ENCODE measurements at regions not wholly inside any gene's neighbourhood (a gene's known extent, or its start where the extent isn't known, plus 50 kb on each side); places are given as distances from the start of the nearest gene placed in this dataset.
"Not testable (repeated sequence)": the region's sequence is repeated elsewhere in the genome, so short reads cannot be mapped to it uniquely, and the experiment has no call there.

- H4K20me1 ChIP-seq (ENCODE audit: insufficient read depth), result no peaks in the 10 kb centered on the region
- DNase-seq (ENCODE audit: low read depth, low spot score) (no peak), ATAC-seq (no peak)
- H3K27me3 ChIP-seq (ENCODE audit: insufficient read depth, low read length), result no peaks in the 10 kb centered on the region; the same call in 1 of the 2 replicates
- TF ChIP-seq EGR1 (IDR thresholded peaks at IDR 0.05; ENCODE audit: low read depth) (no peak), POLR2A (IDR thresholded peaks at IDR 0.05; ENCODE audit: borderline replicate concordance, extremely low read depth, insufficient read depth, insufficient read length) (no peak), TCF7L2 (IDR thresholded peaks at IDR 0.05; ENCODE audit: borderline replicate concordance, extremely low read depth, insufficient read depth, insufficient read length) (no peak), RAD21 (IDR thresholded peaks at IDR 0.05; ENCODE audit: low read depth) (no peak), YY1 (IDR thresholded peaks at IDR 0.05; ENCODE audit: extremely low read depth, insufficient replicate concordance, low read depth, low read length) (no peak), ATF3 (IDR thresholded peaks at IDR 0.05) (no peak)
- intact Hi-C loops (cut with micrococcal nuclease), result no loop called here
- no peak overlapping the region for H2AFZ ChIP-seq (ENCODE audit: low read depth, low read length, poor library complexity, severe bottlenecking)
- POLR2A ChIA-PET, result no interaction called here
- no peak overlapping the region for H3K4me3 ChIP-seq (replicated peaks in 1 of 2; ENCODE audit: low read depth in 1 of 2, low read length in 2 of 2)
- BruUV-seq (replicated peaks), result no TSS peak
- CTCF ChIA-PET, result no interaction called here
- H3K79me2 ChIP-seq (ENCODE audit: insufficient read depth, low read length), result no peaks in the 10 kb centered on the region
- H3K36me3 ChIP-seq (ENCODE audit: control insufficient read depth in 1 of 2, insufficient read depth in 2 of 2, low read length in 2 of 2), result no peaks in the 10 kb centered on the region
- H3K27ac ChIP-seq (ENCODE audit: low read depth, low read length), result no peak overlapping the region
- no peak overlapping the region for H3K9ac ChIP-seq (ENCODE audit: low read length)
- H3K4me1 ChIP-seq (ENCODE audit: control insufficient read depth in 1 of 2, insufficient read depth in 2 of 2, low read length in 2 of 2), result peaks cover 0 to 3% of the 10 kb centered on the region in 2 experiments; a peak in 2 of 4 replicates
- no peak overlapping the region for H3K4me2 ChIP-seq (ENCODE audit: low read length)
- no peaks in the 10 kb centered on the region for H3K9me2 ChIP-seq (ENCODE audit: insufficient read depth)
- H3K9me3 ChIP-seq (ENCODE audit: control insufficient read depth in 1 of 2, insufficient read depth in 1 of 2, low read depth in 1 of 2, low read length in 2 of 2), result no peaks in the 10 kb centered on the region
- RAD21 ChIA-PET (ENCODE audit: low non-redundant PET in 1 of 2, low total read pairs in 2 of 2, uncharacterized antibody in 2 of 2, unreplicated experiment in 2 of 2), result interaction anchor here in 1 of 2 experiments (0.6 kb wide), 1 partner anchor 319 kb away, joined by 3 read pairs; no protein-coding TSS in a partner anchor
Measured at GRCh38 chr16:66025751-66026150, 340.7 kb upstream of the CDH5 start.

GRCh38 chr16:66024567-66024966 is 341.9 kb upstream of the CDH5 start:
- DNase-seq (ENCODE audit: low read depth, low spot score); RAD21 ChIA-PET (ENCODE audit: low non-redundant PET in 1 of 2, low total read pairs in 2 of 2, uncharacterized antibody in 2 of 2, unreplicated experiment in 2 of 2); H3K4me2 ChIP-seq (ENCODE audit: low read length); H2AFZ ChIP-seq (ENCODE audit: low read depth, low read length, poor library complexity, severe bottlenecking); H3K79me2 ChIP-seq (ENCODE audit: insufficient read depth, low read length); H4K20me1 ChIP-seq (ENCODE audit: insufficient read depth); H3K4me3 ChIP-seq (replicated peaks in 1 of 2; ENCODE audit: low read depth in 1 of 2, low read length in 2 of 2); intact Hi-C loops (cut with micrococcal nuclease); ATAC-seq; H3K36me3 ChIP-seq (ENCODE audit: control insufficient read depth in 1 of 2, insufficient read depth in 2 of 2, low read length in 2 of 2); BruUV-seq (replicated peaks); H3K27me3 ChIP-seq (ENCODE audit: insufficient read depth, low read length); H3K9ac ChIP-seq (ENCODE audit: low read length); CTCF ChIA-PET; H3K9me2 ChIP-seq (ENCODE audit: insufficient read depth); H3K27ac ChIP-seq (ENCODE audit: low read depth, low read length); H3K9me3 ChIP-seq (ENCODE audit: control insufficient read depth in 1 of 2, insufficient read depth in 1 of 2, low read depth in 1 of 2, low read length in 2 of 2); POLR2A ChIA-PET: not testable (repeated sequence)
- H3K4me1 ChIP-seq (ENCODE audit: control insufficient read depth in 1 of 2, insufficient read depth in 2 of 2, low read length in 2 of 2), result peaks cover 0 to 11% of the 10 kb centered on the region in 2 experiments; a peak in 2 of 4 replicates
